ENCODE measurements at regions not wholly inside any gene's neighbourhood (a gene's known extent, or its start where the extent isn't known, plus 50 kb on each side); places are given as distances from the start of the nearest gene placed in this dataset.
A peak's percentile ranks its signal among the peaks of the same experiment; 100 is the strongest.
"Not testable (repeated sequence)": the region's sequence is repeated elsewhere in the genome, so short reads cannot be mapped to it uniquely, and the experiment has no call there.

- DNase-seq (ENCODE audit: low read depth in 4 of 4, low spot score in 3 of 4) = no peak
Measured at GRCh38 chr3:26460985-26461384, 161.6 kb upstream of the LRRC3B start.

GRCh38 chr3:26472345-26472744 is 150.2 kb upstream of the LRRC3B start:
- no peak for DNase-seq (ENCODE audit: low read depth in 4 of 4, low spot score in 3 of 4)

- no peak for DNase-seq (ENCODE audit: low read depth in 4 of 4, low spot score in 3 of 4)
Measured at GRCh38 chr3:26474706-26475105, 147.9 kb upstream of the LRRC3B start.

GRCh38 chr3:26480377-26480776 is 142.2 kb upstream of the LRRC3B start:
- no peak for DNase-seq (ENCODE audit: low read depth in 4 of 4, low spot score in 3 of 4)

- DNase-seq (ENCODE audit: low read depth in 4 of 4, low spot score in 3 of 4) = no peak
Measured at GRCh38 chr3:26484140-26484539, 138.4 kb upstream of the LRRC3B start.

GRCh38 chr3:26498271-26498670 is 124.3 kb upstream of the LRRC3B start:
- no peak for DNase-seq (ENCODE audit: low read depth in 4 of 4, low spot score in 3 of 4)

- DNase-seq (ENCODE audit: low read depth in 4 of 4, low spot score in 3 of 4) = no peak
Measured at GRCh38 chr3:26505399-26505798, 117.2 kb upstream of the LRRC3B start.

- DNase-seq (ENCODE audit: low read depth in 4 of 4, low spot score in 3 of 4) = not testable (repeated sequence)
Measured at GRCh38 chr3:26514445-26515029, 108.0 kb upstream of the LRRC3B start.

- peak; percentile 5 to 38 (median 30) for DNase-seq (ENCODE audit: low read depth in 4 of 4, low spot score in 3 of 4)
Measured at GRCh38 chr3:26515351-26515750, 107.2 kb upstream of the LRRC3B start.

- DNase-seq (ENCODE audit: low read depth in 4 of 4, low spot score in 3 of 4) = no peak
Measured at GRCh38 chr3:26521261-26521660, 101.3 kb upstream of the LRRC3B start.

GRCh38 chr3:26522919-26523318 is 99.7 kb upstream of the LRRC3B start:
- DNase-seq (ENCODE audit: low read depth in 4 of 4, low spot score in 3 of 4) = no peak

GRCh38 chr3:26525013-26525412 is 97.6 kb upstream of the LRRC3B start:
- DNase-seq (ENCODE audit: low read depth in 4 of 4, low spot score in 3 of 4) = no peak

GRCh38 chr3:26535151-26535550 is 87.4 kb upstream of the LRRC3B start:
- no peak for DNase-seq (ENCODE audit: low read depth in 4 of 4, low spot score in 3 of 4)

GRCh38 chr3:26536955-26537354 is 85.6 kb upstream of the LRRC3B start:
- DNase-seq (ENCODE audit: low read depth in 4 of 4, low spot score in 3 of 4) = no peak

GRCh38 chr3:26550413-26550812 is 72.2 kb upstream of the LRRC3B start:
- DNase-seq (ENCODE audit: low read depth in 4 of 4, low spot score in 3 of 4) = no peak

- DNase-seq (ENCODE audit: low read depth in 4 of 4, low spot score in 3 of 4) = no peak
Measured at GRCh38 chr3:26556637-26557036, 65.9 kb upstream of the LRRC3B start.

GRCh38 chr3:26558257-26558656 is 64.3 kb upstream of the LRRC3B start:
- DNase-seq (ENCODE audit: low read depth in 4 of 4, low spot score in 3 of 4) = no peak

GRCh38 chr3:26559227-26559626 is 63.3 kb upstream of the LRRC3B start:
- peak in 3 of 4 donors; percentile 12 to 37 (median 20) for DNase-seq (ENCODE audit: low read depth in 4 of 4, low spot score in 3 of 4)

GRCh38 chr3:26560081-26560480 is 62.5 kb upstream of the LRRC3B start:
- no peak for DNase-seq (ENCODE audit: low read depth in 4 of 4, low spot score in 3 of 4)

- DNase-seq (ENCODE audit: low read depth in 4 of 4, low spot score in 3 of 4) = no peak
Measured at GRCh38 chr3:26562021-26562768, 60.4 kb upstream of the LRRC3B start.
